Tibial nerve (tissue), 4 donors: ENCODE measurements at regions not wholly inside any gene's neighbourhood (a gene's known extent, or its start where the extent isn't known, plus 50 kb on each side); places are given as distances from the start of the nearest gene placed in this dataset.

Experiments used
- CTCF ChIP-seq, 5 experiments: fragments of 200-600 bp in 3 of 5; fragments of 450-650 bp in 2 of 5; sonication (generic) in 3 of 5; IDR thresholded peaks; one replicate each; pipeline ENCODE4 v1.5.1; 2016 to 2019; ENCODE audit warnings: antibody characterized with exemption in 5 of 5, mild to moderate bottlenecking in 3 of 5, moderate library complexity in 2 of 5
- EP300 ChIP-seq, 2 donors: sonication (generic); formaldehyde crosslinking; IDR thresholded peaks; one replicate each; pipeline ENCODE4 v1.6.1; 2017; ENCODE audit warnings: antibody characterized with exemption in 2 of 2, mild to moderate bottlenecking in 1 of 2
- POLR2A ChIP-seq, 2 donors: fragments of 450-650 bp; IDR thresholded peaks; one replicate each; pipeline ENCODE4 v1.6.1; 2017; ENCODE audit warnings: antibody characterized with exemption in 2 of 2, mild to moderate bottlenecking in 2 of 2, moderate library complexity in 2 of 2

GRCh38 chr6:12457094-12457493, 166.9 kb downstream of the EDN1 start:
- TF ChIP-seq POLR2A (IDR thresholded peaks at IDR 0.05) (no peak), CTCF (IDR thresholded peaks at IDR 0.05) (no peak), EP300 (IDR thresholded peaks at IDR 0.05) (no peak)
